HL-60 (cell line): ENCODE measurements at regions not wholly inside any gene's neighbourhood (a gene's known extent, or its start where the extent isn't known, plus 50 kb on each side); places are given as distances from the start of the nearest gene placed in this dataset.

Source experiments
- DNase-seq, 2 experiments: peaks; one replicate each; pipeline ENCODE4 v3.0.0-alpha.2; 2010 to 2020; ENCODE audit warnings: low read depth in 1 of 2, low spot score in 1 of 2
- H3K27ac ChIP-seq: fragments of 250-450 bp; sonication (Bioruptor Pico); replicated peaks from 2 replicates; pipeline ENCODE4 v1.5.1; 2020; ENCODE audit warnings: mild to moderate bottlenecking, moderate library complexity
- H3K27me3 ChIP-seq: fragments of 250-450 bp; sonication (Bioruptor Pico); 2 replicates; pipeline ENCODE4 v1.5.1; 2021; ENCODE audit warnings: mild to moderate bottlenecking, moderate library complexity; ENCODE audit not compliant: insufficient read depth, poor library complexity, severe bottlenecking
- H3K4me3 ChIP-seq: replicated peaks from 2 replicates; pipeline ENCODE4 v1.5.1; 2011; ENCODE audit warnings: mild to moderate bottlenecking, control low read depth, low read length; ENCODE audit not compliant: insufficient read depth
- CTCF ChIP-seq: IDR thresholded peaks from one replicate; pipeline ENCODE4 v1.5.1; 2011; ENCODE audit warnings: low read length, control low read depth, inconsistent platforms; ENCODE audit not compliant: insufficient read depth
- GABPA ChIP-seq: IDR thresholded peaks from 2 replicates; pipeline ENCODE4 v1.6.1; 2012; ENCODE audit warnings: low read depth
- POLR2AphosphoS5 ChIP-seq: IDR thresholded peaks from 2 replicates; pipeline ENCODE4 v1.6.1; 2012; ENCODE audit warnings: low read depth
- REST ChIP-seq: IDR thresholded peaks from 2 replicates; pipeline ENCODE4 v1.6.1; 2012; ENCODE audit warnings: low read depth; ENCODE audit not compliant: insufficient replicate concordance
- SPI1 ChIP-seq: IDR thresholded peaks from 2 replicates; pipeline ENCODE4 v1.6.1; 2012; ENCODE audit warnings: low read depth, mild to moderate bottlenecking, borderline replicate concordance

- no peaks in the 10 kb centered on the region for H3K27me3 ChIP-seq
- TF ChIP-seq GABPA (no peak), POLR2AphosphoS5 (no peak)
- H3K4me3 ChIP-seq: no peak overlapping the region
- no peak for DNase-seq
- no peak overlapping the region for H3K27ac ChIP-seq
Observed at GRCh38 chr7:111657018-111657417, 94.7 kb upstream of the IMMP2L start.

GRCh38 chr7:111654343-111654742 lies 92.1 kb upstream of the IMMP2L start:
- TF ChIP-seq GABPA (no peak), SPI1 (no peak), POLR2AphosphoS5 (no peak), CTCF (no peak), REST (no peak)
- Histone ChIP-seq H3K4me3 (no peak overlapping the region), H3K27ac (no peak overlapping the region), H3K27me3 (no peaks in the 10 kb centered on the region)
- no peak for DNase-seq

- DNase-seq: no peak
- no peak for TF ChIP-seq POLR2AphosphoS5
- TF ChIP-seq SPI1: no peak
- no peak for TF ChIP-seq REST
- TF ChIP-seq GABPA: no peak
- no peak for TF ChIP-seq CTCF
- Histone ChIP-seq H3K4me3 (no peak overlapping the region), H3K27ac (no peak overlapping the region), H3K27me3 (no peaks in the 10 kb centered on the region)
Observed at GRCh38 chr7:111653846-111654245, 91.6 kb upstream of the IMMP2L start.

- no peak overlapping the region for H3K4me3 ChIP-seq
Observed at GRCh38 chr7:111650456-111650999, 88.2 kb upstream of the IMMP2L start.

More at GRCh38 chr7:111650456-111650999, 88.2 kb upstream of the IMMP2L start:
- Histone ChIP-seq H3K27ac (no peak overlapping the region), H3K27me3 (no peaks in the 10 kb centered on the region)
- no peak for DNase-seq
- no peak for TF ChIP-seq POLR2AphosphoS5
- no peak for TF ChIP-seq CTCF
- TF ChIP-seq REST: no peak
- TF ChIP-seq GABPA: no peak
- no peak for TF ChIP-seq SPI1
